Endothelial cell (in vitro differentiated cells): ENCODE measurements at regions not wholly inside any gene's neighbourhood (a gene's known extent, or its start where the extent isn't known, plus 50 kb on each side); places are given as distances from the start of the nearest gene placed in this dataset.

Source experiments
- DNase-seq: peaks from one replicate; pipeline ENCODE4 v3.0.0; 2021; ENCODE audit warnings: low spot score
- H3K27ac Mint-ChIP-seq: one replicate; pipeline ENCODE4 v1.8.0; 2021; ENCODE audit warnings: mixed read lengths, inconsistent platforms; ENCODE audit not compliant: unreplicated experiment
- H3K27me3 Mint-ChIP-seq: one replicate; pipeline ENCODE4 v1.8.0; 2021; ENCODE audit warnings: mild to moderate bottlenecking, moderate library complexity, mixed read lengths, inconsistent platforms; ENCODE audit not compliant: unreplicated experiment
- H3K36me3 Mint-ChIP-seq: one replicate; pipeline ENCODE4 v1.8.0; 2021; ENCODE audit warnings: mild to moderate bottlenecking, low read depth, mixed read lengths, inconsistent platforms; ENCODE audit not compliant: unreplicated experiment
- H3K4me1 Mint-ChIP-seq: one replicate; pipeline ENCODE4 v1.8.0; 2021; ENCODE audit warnings: mild to moderate bottlenecking, mixed read lengths, inconsistent platforms; ENCODE audit not compliant: unreplicated experiment
- H3K4me3 Mint-ChIP-seq: one replicate; pipeline ENCODE4 v1.8.0; 2021; ENCODE audit warnings: mild to moderate bottlenecking, mixed read lengths, inconsistent platforms; ENCODE audit not compliant: unreplicated experiment
- H3K9me3 Mint-ChIP-seq: one replicate; pipeline ENCODE4 v1.8.0; 2021; ENCODE audit warnings: mixed read lengths, inconsistent platforms; ENCODE audit not compliant: unreplicated experiment
- TF ChIP-seq, protein P1 (sequence below): fragments of 200-600 bp; sonication (generic); IDR thresholded peaks from one replicate; pipeline ENCODE4 v1.5.0; 2021; ENCODE audit warnings: antibody characterized with exemption; ENCODE audit not compliant: unreplicated experiment

DNA sequence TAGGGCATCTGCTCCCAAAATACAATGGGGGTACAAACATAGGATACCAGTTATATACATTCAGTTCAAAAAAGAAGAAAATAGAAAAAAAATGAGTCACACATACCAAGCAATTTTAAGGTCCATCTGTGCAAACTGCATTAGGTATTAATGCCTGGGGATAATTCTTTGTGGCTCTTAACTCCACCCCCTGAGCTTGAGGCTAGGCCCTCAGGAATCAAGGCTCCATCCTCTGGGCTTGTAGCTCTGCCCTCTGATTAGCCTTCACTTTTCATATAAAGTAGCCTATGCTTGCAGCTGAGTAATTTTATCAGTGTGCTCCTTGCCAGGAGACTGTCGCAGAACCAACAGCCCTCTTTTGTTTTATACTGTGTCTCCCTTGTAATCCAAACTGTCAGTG is 69.9 kb upstream of the BACE2 start:
- Mint-ChIP-seq H3K27ac (no peak overlapping the region), H3K9me3 (no peaks in the 10 kb centered on the region), H3K4me1 (peaks cover 45% of the 10 kb centered on the region), H3K4me3 (no peak overlapping the region), H3K36me3 (peaks cover 6% of the 10 kb centered on the region), H3K27me3 (peaks cover 7% of the 10 kb centered on the region)
- DNase-seq: no peak
- TF ChIP-seq, protein P1, sequence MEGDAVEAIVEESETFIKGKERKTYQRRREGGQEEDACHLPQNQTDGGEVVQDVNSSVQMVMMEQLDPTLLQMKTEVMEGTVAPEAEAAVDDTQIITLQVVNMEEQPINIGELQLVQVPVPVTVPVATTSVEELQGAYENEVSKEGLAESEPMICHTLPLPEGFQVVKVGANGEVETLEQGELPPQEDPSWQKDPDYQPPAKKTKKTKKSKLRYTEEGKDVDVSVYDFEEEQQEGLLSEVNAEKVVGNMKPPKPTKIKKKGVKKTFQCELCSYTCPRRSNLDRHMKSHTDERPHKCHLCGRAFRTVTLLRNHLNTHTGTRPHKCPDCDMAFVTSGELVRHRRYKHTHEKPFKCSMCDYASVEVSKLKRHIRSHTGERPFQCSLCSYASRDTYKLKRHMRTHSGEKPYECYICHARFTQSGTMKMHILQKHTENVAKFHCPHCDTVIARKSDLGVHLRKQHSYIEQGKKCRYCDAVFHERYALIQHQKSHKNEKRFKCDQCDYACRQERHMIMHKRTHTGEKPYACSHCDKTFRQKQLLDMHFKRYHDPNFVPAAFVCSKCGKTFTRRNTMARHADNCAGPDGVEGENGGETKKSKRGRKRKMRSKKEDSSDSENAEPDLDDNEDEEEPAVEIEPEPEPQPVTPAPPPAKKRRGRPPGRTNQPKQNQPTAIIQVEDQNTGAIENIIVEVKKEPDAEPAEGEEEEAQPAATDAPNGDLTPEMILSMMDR: no peak

DNA sequence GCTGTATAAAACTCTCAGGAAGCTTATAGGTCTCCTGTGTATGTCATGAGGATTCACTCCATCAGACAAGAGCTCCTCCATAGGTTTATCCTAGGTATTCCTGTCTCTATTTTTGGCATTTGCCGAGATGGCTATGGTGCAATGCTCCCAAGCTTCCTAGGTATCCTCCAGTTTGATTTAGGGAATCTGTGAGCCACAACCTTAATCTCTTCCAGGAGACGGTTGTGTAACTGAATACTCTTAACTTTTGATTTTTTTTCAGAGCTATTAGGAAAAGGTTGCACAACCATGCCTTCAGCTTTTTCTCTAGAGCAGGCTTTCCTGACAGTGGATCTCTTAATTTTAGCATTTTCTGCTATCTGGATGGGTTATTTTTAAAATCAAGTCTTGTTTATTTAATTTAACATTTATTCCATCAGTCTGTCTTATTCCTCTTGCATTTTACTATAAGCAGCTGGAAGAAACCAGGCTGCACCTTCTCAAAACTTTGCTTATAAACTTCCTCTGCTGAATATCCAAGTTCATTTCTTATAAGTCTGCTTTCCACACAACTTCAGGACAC is 69.4 kb upstream of the BACE2 start:
- no peaks in the 10 kb centered on the region for H3K9me3 Mint-ChIP-seq
- peaks cover 6% of the 10 kb centered on the region for H3K36me3 Mint-ChIP-seq
- H3K4me3 Mint-ChIP-seq: no peak overlapping the region

DNA sequence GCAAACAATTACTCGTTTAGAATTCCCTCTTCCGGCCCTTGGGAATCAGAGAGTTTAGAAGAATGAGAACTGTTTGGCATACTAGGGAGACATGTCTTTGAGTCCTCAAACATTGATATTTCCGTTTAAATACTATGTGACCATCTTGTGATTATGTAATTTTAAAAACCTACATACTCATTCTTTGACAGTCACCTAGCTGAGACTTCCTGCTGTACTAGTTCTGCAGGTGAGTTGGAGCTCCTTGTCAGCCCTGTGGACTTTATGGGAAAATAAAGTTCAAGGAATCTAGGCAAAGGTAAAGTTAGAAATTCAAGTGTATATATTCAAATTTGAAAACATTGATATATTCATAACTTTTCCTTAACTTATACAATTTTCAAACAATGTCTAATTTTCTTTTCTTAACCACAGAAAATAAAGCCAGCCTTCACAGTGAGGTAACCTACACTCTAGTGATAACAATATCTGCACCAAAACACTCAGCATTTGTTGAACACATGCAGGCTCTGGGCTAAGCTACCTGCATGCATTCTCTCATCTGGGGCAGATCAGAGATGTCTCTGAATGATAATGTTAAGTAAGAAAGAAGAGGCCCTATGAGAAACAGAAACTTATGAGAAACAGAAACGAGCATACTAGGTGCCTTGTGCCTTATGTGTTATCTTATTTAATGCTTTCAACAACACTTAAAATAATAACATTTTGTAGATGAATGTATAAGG is 67.0 kb upstream of the BACE2 start:
- peaks cover 45% of the 10 kb centered on the region for H3K4me1 Mint-ChIP-seq
- H3K9me3 Mint-ChIP-seq: no peaks in the 10 kb centered on the region

More for the DNA sequence above, 69.4 kb upstream of the BACE2 start:
- no peak for DNase-seq
- TF ChIP-seq, protein P1: no peak
- Mint-ChIP-seq H3K27me3 (peaks cover 10% of the 10 kb centered on the region), H3K4me1 (peaks cover 49% of the 10 kb centered on the region), H3K27ac (no peak overlapping the region)

DNA sequence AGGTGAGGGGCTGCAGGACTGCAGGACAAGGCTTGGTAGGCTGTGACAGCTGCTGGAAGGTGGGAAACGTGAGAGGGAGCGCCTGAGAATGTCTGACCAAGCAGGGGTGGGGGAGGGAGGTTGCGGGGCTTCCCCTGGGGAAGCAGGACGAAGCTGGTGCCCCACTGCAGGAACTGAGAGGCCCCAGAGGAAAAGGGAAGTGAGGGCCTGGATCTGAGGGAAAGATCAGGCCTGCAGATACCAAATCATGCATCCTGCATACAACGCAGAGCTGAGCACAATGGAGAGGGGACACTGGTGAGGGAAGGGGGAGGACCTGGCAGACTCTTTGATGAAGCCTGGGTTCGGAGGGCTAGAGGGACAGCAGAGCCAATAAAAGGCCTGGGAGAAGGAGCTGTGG is 65.7 kb upstream of the BACE2 start:
- TF ChIP-seq, protein P1: no peak
- H3K27ac Mint-ChIP-seq: peak overlapping the region; percentile 68
- H3K36me3 Mint-ChIP-seq: peaks cover 5% of the 10 kb centered on the region
- H3K9me3 Mint-ChIP-seq: no peaks in the 10 kb centered on the region
- peak; percentile 48 for DNase-seq
- peaks cover 34% of the 10 kb centered on the region for H3K4me1 Mint-ChIP-seq
- H3K4me3 Mint-ChIP-seq: no peak overlapping the region
- H3K27me3 Mint-ChIP-seq: peaks cover 7% of the 10 kb centered on the region

More for the DNA sequence above, 67.0 kb upstream of the BACE2 start:
- TF ChIP-seq, protein P1: no peak
- peak overlapping the region; percentile 62 for H3K27ac Mint-ChIP-seq
- peaks cover 11% of the 10 kb centered on the region for H3K36me3 Mint-ChIP-seq
- H3K4me3 Mint-ChIP-seq: no peak overlapping the region
- H3K27me3 Mint-ChIP-seq: peaks cover 9% of the 10 kb centered on the region
- no peak for DNase-seq

DNA sequence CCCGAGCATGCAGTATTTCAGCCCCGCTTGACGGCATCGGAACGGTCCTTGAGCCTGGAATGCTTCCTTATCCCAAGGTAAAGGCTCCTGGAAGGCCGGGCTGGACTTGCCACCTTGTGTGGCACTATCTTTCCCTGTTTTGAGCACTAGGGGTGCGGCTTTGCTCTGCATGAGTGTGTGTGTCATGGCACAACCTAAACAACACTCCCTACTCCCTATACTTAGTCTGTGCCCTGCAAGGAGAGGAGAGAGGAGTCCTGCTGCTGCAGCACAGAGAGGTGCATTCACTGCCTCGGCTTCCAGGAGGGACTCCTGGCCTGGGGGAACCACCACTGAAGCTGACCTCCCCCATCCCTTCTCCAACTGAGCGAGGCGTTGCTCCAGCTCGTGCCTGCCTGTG is 60.4 kb upstream of the BACE2 start:
- no peak overlapping the region for H3K27ac Mint-ChIP-seq
- H3K27me3 Mint-ChIP-seq: peaks cover 6% of the 10 kb centered on the region
- DNase-seq: no peak
- TF ChIP-seq, protein P1: no peak
- no peaks in the 10 kb centered on the region for H3K9me3 Mint-ChIP-seq
- peaks cover 16% of the 10 kb centered on the region for H3K36me3 Mint-ChIP-seq
- H3K4me3 Mint-ChIP-seq: no peak overlapping the region
- H3K4me1 Mint-ChIP-seq: peaks cover 29% of the 10 kb centered on the region
